Esophagus squamous epithelium (tissue), 4 donors: ENCODE measurements at regions not wholly inside any gene's neighbourhood (a gene's known extent, or its start where the extent isn't known, plus 50 kb on each side); places are given as distances from the start of the nearest gene placed in this dataset.
A peak's percentile ranks its signal among the peaks of the same experiment; 100 is the strongest.

Experiments used
- CTCF ChIP-seq, 6 experiments: fragments of 450-650 bp in 4 of 6; fragments of 200-600 bp in 2 of 6; sonication (generic) in 2 of 6; IDR thresholded peaks; one replicate each; pipeline ENCODE4 v1.5.1; 2016 to 2019; ENCODE audit warnings: antibody characterized with exemption in 6 of 6, mild to moderate bottlenecking in 4 of 6, moderate library complexity in 4 of 6
- POLR2A ChIP-seq, 4 donors: fragments of 450-650 bp; IDR thresholded peaks; one replicate each; pipeline ENCODE4 v1.6.1; 2017; ENCODE audit warnings: antibody characterized with exemption in 4 of 4, mild to moderate bottlenecking in 4 of 4, moderate library complexity in 3 of 4

GRCh38 chr11:106276859-106277436, 199.5 kb downstream of the AASDHPPT start:
- TF ChIP-seq CTCF (IDR thresholded peaks at IDR 0.05) (peak in 1 of 6 experiments; percentile 26), POLR2A (IDR thresholded peaks at IDR 0.05) (no peak)
